Thymus (tissue), 11 donors: ENCODE measurements at regions not wholly inside any gene's neighbourhood (a gene's known extent, or its start where the extent isn't known, plus 50 kb on each side); places are given as distances from the start of the nearest gene placed in this dataset.

ENCODE experiments used
- DNase-seq, 9 donors: peaks; one replicate each; pipeline ENCODE4 v3.0.0-alpha.2; 2013; ENCODE audit warnings: low spot score in 9 of 9, low read depth in 6 of 9, missing footprints in 1 of 9
- H3K27ac ChIP-seq, 2 donors: one replicate each; pipeline ENCODE4 v1.5.1; 2013; ENCODE audit warnings: control low read depth in 1 of 2, low read depth in 1 of 2, low read length in 1 of 2, mild to moderate bottlenecking in 1 of 2, moderate library complexity in 1 of 2
- H3K27me3 ChIP-seq, 2 donors: one replicate each; pipeline ENCODE4 v1.5.1; 2013; ENCODE audit warnings: low read length in 1 of 2; ENCODE audit not compliant: control insufficient read depth in 2 of 2, insufficient read depth in 1 of 2
- H3K36me3 ChIP-seq, 2 donors: one replicate each; pipeline ENCODE4 v1.5.1; 2013; ENCODE audit warnings: low read length in 1 of 2, mild to moderate bottlenecking in 1 of 2, moderate library complexity in 1 of 2; ENCODE audit not compliant: control insufficient read depth in 2 of 2, insufficient read depth in 2 of 2
- H3K4me1 ChIP-seq, 2 donors: one replicate each; pipeline ENCODE4 v1.5.1; 2013; ENCODE audit warnings: low read length in 2 of 2; ENCODE audit not compliant: control insufficient read depth in 2 of 2, insufficient read depth in 2 of 2
- H3K4me3 ChIP-seq, 2 donors: one replicate each; pipeline ENCODE4 v1.5.1; 2013; ENCODE audit warnings: low read length in 2 of 2, control low read depth in 1 of 2, mild to moderate bottlenecking in 1 of 2
- H3K9me3 ChIP-seq, 2 donors: one replicate each; pipeline ENCODE4 v1.5.1; 2013; ENCODE audit warnings: low read length in 1 of 2, mild to moderate bottlenecking in 1 of 2; ENCODE audit not compliant: control insufficient read depth in 2 of 2, insufficient read depth in 1 of 2
- WGBS: extraction: QIAGEN DNeasy Blood & Tissue Kit; methylation state at CpG from one replicate; pipeline ENCODE4 v1.1.7; 2013; 5-methylcytosine and 5-hydroxymethylcytosine counted together
- donor health status: healthy.

DNA sequence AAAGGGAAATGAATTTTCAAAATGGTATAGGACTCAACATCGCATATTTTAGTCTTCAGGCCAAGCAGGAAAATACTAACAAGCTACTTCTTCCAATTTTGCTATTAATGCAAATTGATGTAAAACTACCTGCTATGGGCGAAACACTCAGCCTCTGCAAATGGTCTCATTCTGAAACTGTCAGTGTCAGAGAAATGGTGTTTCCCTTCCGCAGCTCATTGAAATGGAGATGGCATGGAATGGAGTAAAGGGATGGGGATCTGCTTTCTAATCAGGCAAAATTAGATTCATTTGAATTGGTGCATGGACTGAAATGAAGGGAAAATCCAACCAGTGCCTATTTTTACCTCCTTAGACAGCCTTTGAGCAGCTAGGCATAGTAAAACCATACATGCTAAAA lies 80.4 kb upstream of the EEA1 start:
- Histone ChIP-seq H3K27me3 (no peaks in the 10 kb centered on the region), H3K9me3 (no peaks in the 10 kb centered on the region), H3K4me1 (no peaks in the 10 kb centered on the region), H3K36me3 (no peaks in the 10 kb centered on the region), H3K27ac (no peak overlapping the region), H3K4me3 (no peak overlapping the region)
- WGBS = 96% methylated on average over 3 of the region's 3 CpGs
- DNase-seq = no peak

DNA sequence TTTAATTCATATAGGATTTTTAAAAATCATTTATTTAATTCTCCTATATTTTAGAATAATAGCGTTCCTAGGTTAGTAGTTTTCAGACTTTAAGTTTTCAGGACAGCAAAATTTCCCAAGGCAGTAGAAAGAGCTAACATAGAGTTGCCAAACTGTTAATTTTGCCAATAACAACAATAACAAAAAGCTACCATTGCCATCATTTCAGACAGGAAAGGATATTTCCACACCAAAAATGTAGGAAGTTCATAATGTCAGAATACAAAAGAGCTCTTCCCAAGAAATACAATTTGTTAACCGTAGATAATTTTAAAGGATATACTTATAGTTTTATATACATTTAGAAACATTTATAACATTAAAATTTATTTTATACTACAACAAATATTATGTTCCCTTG lies 81.4 kb upstream of the EEA1 start:
- Histone ChIP-seq H3K36me3 (no peaks in the 10 kb centered on the region), H3K9me3 (no peaks in the 10 kb centered on the region), H3K4me1 (no peaks in the 10 kb centered on the region), H3K27me3 (no peaks in the 10 kb centered on the region), H3K27ac (no peak overlapping the region), H3K4me3 (no peak overlapping the region)
- WGBS = 97% methylated on average over 2 of the region's 2 CpGs
- DNase-seq = no peak

DNA sequence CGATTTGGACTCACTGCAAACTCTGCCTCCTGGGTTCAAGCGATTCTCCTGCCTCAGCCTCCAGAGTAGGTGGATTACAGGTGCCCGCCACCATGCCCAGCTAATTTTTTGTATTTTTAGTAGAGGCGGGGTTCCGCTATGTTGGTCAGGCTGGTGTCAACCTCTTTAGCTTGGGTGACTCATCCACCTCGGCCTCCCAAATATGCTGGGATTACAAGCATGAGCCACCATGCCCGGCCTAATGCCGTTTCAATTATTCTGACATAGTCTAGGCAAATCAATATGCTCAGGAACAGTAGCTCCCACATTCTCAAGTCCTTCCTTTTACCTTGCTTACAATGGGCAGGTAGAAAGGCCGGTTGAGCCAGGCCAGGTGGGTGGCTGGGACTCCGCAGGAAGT lies 82.0 kb upstream of the EEA1 start:
- no peaks in the 10 kb centered on the region for H3K27me3 ChIP-seq
- no peaks in the 10 kb centered on the region for H3K9me3 ChIP-seq
- no peaks in the 10 kb centered on the region for H3K36me3 ChIP-seq
- no peaks in the 10 kb centered on the region for H3K4me1 ChIP-seq
- WGBS = 99% methylated on average over 10 of the region's 10 CpGs
- DNase-seq = no peak
- no peak overlapping the region for H3K27ac ChIP-seq
- H3K4me3 ChIP-seq = no peak overlapping the region

DNA sequence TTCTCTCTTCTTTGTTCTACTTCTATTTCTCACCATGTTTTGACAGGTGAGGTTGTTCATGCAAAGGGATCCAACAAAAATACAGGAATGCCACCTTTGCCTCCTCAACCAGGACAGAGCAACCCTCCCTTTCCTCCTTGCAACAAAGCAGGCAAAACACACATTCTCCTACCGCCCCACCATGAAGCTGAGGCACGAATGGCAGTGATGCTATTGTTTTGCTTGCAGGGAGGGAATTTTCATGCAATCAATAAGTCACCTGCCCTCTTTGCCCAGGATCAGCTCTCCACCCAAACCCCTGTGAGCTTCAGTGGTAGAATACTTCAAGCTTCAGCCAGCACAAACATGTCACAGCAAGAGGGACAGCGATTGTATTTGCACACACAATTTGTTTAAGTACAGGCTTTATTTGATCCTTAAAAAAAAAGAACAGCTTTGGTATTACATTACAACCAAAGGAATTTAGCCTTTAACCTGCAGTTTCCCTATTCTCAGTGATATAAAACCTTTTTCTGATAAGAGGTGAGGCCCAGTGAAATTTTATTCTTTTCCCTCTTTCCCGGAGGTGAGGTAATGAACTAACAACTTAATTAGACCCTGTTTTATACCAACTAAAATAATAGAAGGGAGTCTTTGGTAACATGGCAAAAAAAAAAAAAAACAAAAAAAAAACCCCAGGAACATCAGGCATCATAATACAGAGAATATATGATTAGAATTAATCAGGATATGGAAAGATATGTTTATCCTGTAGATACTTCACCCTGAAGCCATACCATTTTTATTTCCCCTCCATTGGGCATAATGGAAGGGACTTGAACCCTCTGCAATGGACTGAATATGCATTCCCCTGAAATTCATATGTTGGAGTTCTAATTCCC lies 87.0 kb upstream of the EEA1 start:
- H3K27me3 ChIP-seq = no peaks in the 10 kb centered on the region
- no peak for DNase-seq
- no peaks in the 10 kb centered on the region for H3K4me1 ChIP-seq
- 73% methylated on average over 4 of the region's 4 CpGs for WGBS
- H3K9me3 ChIP-seq = no peaks in the 10 kb centered on the region
- H3K4me3 ChIP-seq = no peak overlapping the region
- H3K27ac ChIP-seq = no peak overlapping the region
- no peaks in the 10 kb centered on the region for H3K36me3 ChIP-seq

GRCh38 chr12:93016752-93017350 lies 87.8 kb upstream of the EEA1 start:
- no peak for DNase-seq
- Histone ChIP-seq H3K27ac (no peak overlapping the region), H3K27me3 (no peaks in the 10 kb centered on the region), H3K4me3 (no peak overlapping the region), H3K9me3 (no peaks in the 10 kb centered on the region), H3K36me3 (no peaks in the 10 kb centered on the region), H3K4me1 (no peaks in the 10 kb centered on the region)
- 70% methylated on average over 4 of the region's 4 CpGs for WGBS

- Histone ChIP-seq H3K4me1 (no peaks in the 10 kb centered on the region), H3K27ac (no peak overlapping the region), H3K4me3 (no peak overlapping the region), H3K27me3 (no peaks in the 10 kb centered on the region), H3K9me3 (no peaks in the 10 kb centered on the region), H3K36me3 (no peaks in the 10 kb centered on the region)
- DNase-seq = no peak
- 98% methylated on average over 2 of the region's 2 CpGs for WGBS
Observed at GRCh38 chr12:93018610-93019009, 89.5 kb upstream of the EEA1 start.

DNA sequence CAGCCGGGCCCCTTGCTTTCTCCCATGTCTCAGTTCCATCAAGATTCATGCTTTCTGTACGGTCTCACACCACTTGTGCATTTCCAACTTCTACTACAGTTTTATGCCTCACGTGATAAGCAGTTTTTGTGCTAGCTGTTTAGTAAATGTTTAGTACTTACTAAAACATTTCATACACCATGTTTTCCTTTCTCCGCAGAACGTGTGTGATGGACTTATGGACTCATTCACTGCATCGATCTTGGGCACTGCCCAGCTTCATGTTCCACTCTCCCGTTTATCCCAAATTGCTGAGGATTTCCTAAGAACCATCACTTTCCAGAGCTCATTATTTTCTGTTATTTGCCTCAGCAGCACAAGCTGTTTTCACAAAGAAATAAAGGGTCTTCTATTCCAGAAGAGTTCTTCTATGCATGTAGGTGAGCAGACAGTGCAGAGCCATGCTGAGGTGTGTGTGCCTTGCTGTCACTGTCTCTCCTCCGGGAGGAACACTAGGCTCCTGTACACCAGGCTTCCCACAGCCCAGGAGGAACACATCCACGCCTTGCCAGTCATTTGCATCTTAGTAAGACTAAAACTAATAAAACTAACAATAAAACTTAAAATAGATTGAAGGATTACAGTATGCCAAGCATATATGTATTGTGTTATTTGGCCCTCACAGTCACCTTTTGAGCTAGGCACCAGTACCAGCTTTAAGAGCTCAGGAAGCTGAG lies 90.3 kb upstream of the EEA1 start:
- DNase-seq = no peak
- H3K9me3 ChIP-seq = no peaks in the 10 kb centered on the region
- H3K4me3 ChIP-seq = no peak overlapping the region
- H3K4me1 ChIP-seq = no peaks in the 10 kb centered on the region
- no peaks in the 10 kb centered on the region for H3K27me3 ChIP-seq
- H3K27ac ChIP-seq = no peak overlapping the region
- H3K36me3 ChIP-seq = no peaks in the 10 kb centered on the region
- 95% methylated on average over 9 of the region's 9 CpGs for WGBS

DNA sequence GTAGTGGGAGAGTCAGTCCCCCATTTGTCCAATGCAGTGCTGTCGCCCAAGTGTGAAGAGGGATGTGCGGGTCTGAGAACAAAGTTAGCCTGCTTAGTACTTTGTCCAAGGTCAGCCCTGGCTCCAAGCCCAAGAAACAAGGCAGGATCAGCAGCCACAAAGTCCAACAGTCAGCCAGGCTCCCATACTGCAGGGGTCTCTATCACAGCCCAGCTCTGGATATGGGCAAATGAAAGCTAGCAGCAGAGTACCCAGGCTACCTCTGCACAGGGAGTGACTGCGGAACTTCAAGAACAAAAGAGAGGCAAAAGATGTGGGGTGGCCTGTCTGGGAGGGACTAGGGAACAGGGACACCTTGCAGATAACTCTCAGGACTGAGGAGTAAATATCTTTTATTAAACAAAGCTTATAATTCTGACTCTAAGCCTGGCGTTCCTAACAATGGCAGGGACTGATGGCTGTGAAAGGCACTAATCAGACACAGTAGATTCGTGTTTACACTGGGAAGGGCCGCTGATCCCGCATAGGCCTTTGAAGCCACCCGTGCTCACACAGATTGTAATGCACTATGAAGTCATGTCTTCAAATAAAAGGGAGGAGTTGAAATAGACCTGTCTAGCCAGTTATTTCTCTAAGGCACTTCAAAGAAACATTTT lies 91.0 kb upstream of the EEA1 start:
- WGBS = 83% methylated on average over 8 of the region's 8 CpGs
- Histone ChIP-seq H3K9me3 (no peaks in the 10 kb centered on the region), H3K36me3 (no peaks in the 10 kb centered on the region), H3K4me3 (no peak overlapping the region), H3K4me1 (no peaks in the 10 kb centered on the region), H3K27ac (no peak overlapping the region), H3K27me3 (no peaks in the 10 kb centered on the region)
- DNase-seq = no peak
